Right ventricle myocardium superior (tissue), 1 donor: ENCODE measurements at regions not wholly inside any gene's neighbourhood (a gene's known extent, or its start where the extent isn't known, plus 50 kb on each side); places are given as distances from the start of the nearest gene placed in this dataset.
"Not testable (repeated sequence)": the region's sequence is repeated elsewhere in the genome, so short reads cannot be mapped to it uniquely, and the experiment has no call there.

Experiments used
- ATAC-seq: fragments of 200-7000 bp; cut with Tn5 transposase; one replicate; pipeline ENCODE4 v1.9.1; 2020; ENCODE audit warnings: mild to moderate bottlenecking; ENCODE audit not compliant: poor library complexity
- DNase-seq: peaks from one replicate; pipeline ENCODE4 v3.0.0-alpha.2; 2020
- intact Hi-C: fragments of 100-400 bp; cut with DNase I; formaldehyde crosslinking; loops from one replicate; pipeline ENCODE4 v1.11.2; 2022
- donor health status: DM: no; HTN: yes; CAD: no; lungs with severe emphysema.

- DNase-seq, result no peak
- ATAC-seq, result no peak
- intact Hi-C loops, result no loop called here
Measured at GRCh38 chr11:112643416-112643815, 317.8 kb upstream of the NCAM1 start.

- ATAC-seq (no peak), DNase-seq (no peak)
- intact Hi-C loops, result no loop called here
Measured at GRCh38 chr11:112644410-112645131, 316.6 kb upstream of the NCAM1 start.

- no peak for ATAC-seq
- no peak for DNase-seq
- intact Hi-C loops, result no loop called here
Measured at GRCh38 chr11:112649856-112650255, 311.4 kb upstream of the NCAM1 start.

DNA sequence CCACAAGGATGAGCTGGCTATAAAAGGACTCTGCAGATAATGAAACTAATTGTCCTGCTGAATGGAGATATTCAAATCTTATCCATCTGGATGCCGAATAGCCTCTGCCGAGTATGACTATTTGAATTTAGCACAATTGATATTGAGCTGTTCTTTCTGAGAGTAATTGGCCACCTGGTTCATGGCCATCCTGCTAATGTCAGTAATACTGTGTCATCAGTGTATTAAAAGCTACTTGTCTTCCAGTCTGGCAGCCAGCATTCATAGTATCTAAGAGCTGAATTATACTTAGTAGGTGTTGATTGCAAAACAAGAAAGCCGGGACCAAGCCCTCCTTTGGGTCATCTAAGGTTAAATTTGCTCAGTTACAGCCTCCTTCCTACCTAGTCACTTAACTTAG, 310.7 kb upstream of the NCAM1 start:
- peak; percentile 90 for ATAC-seq
- intact Hi-C loops, result no loop called here
- no peak for DNase-seq

DNA sequence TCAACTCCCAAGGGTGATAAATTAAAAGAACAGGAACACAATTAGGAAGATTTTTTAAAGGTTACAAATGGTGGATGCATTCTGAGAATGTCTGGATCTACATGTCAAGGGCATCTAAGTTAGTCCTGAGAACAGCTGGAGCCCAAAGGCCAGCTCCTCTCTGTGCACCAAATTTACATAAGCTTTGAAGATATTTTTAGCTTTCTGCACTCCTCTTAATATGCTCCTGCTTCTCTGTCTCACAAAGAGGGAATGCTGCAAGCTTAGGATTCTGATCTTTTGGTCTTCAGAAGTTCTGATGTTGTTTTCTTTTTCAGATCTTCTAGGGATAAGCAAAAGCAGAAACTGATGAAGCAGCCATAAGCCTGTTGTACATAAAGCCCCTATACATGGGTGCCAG, 309.8 kb upstream of the NCAM1 start:
- intact Hi-C loops, result no loop called here
- peak; percentile 73 for ATAC-seq
- no peak for DNase-seq

- DNase-seq (no peak), ATAC-seq (no peak)
- intact Hi-C loops, result no loop called here
Measured at GRCh38 chr11:112652786-112653390, 308.3 kb upstream of the NCAM1 start.

- peak; percentile 80 for ATAC-seq
- DNase-seq, result peak; percentile 93
- intact Hi-C loops, result no loop called here
Measured at GRCh38 chr11:112655371-112655770, 305.8 kb upstream of the NCAM1 start.

DNA sequence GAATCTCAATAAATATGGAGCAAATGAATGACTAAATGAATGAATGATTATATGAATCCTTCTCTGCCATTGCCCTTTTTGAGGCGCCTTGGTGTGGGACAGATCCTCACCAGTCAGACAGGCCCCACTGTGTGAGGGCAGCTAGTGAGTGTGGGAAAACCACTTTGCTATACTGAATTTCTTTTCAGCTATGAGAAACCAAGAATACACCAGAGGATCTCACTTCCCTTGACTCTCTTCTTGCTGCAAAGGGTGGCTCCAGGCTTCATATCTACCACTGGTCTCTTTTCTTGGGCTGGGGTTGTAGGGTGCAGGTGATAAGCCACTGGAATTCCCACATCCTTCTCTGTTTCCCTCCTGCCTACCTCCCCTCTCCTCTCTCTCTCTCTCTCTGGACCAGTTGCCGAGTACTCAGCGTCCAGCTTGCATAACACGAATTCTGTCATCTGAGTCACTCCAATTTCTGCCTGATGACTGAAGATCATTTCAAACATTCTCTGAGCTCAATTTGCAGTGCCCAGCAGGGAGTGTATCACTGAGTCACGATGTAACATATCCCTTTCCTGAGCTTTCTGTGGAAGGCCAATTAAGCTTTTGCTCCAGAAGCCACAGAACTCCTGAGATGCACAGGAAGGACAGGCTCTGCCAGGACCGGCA, 304.3 kb upstream of the NCAM1 start:
- intact Hi-C loops, result no loop called here
- peak; percentile 57 for ATAC-seq
- no peak for DNase-seq

GRCh38 chr11:112658431-112658878, 302.8 kb upstream of the NCAM1 start:
- peak; percentile 36 for ATAC-seq
- intact Hi-C loops, result no loop called here
- no peak for DNase-seq

DNA sequence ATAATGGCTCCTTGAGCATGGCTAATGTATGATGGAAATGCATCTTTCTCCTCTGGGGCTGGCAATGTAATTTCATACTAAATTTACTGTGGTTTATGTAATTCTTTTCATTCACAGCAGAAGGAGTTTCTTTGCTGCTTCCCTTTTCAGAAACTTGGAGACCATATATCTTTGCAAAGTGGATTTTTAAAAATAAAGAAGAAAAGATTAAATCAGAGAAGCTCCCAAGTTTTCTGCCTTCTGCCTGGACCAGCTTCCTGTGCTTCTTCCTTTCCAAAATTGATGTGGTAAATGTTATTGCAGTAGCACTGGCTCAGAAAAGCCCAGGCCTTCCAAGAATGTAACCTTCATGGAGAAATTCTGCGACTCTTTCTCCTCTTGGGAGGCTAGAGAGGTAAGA, 300.1 kb upstream of the NCAM1 start:
- intact Hi-C loops, result no loop called here
- ATAC-seq (no peak), DNase-seq (no peak)

DNA sequence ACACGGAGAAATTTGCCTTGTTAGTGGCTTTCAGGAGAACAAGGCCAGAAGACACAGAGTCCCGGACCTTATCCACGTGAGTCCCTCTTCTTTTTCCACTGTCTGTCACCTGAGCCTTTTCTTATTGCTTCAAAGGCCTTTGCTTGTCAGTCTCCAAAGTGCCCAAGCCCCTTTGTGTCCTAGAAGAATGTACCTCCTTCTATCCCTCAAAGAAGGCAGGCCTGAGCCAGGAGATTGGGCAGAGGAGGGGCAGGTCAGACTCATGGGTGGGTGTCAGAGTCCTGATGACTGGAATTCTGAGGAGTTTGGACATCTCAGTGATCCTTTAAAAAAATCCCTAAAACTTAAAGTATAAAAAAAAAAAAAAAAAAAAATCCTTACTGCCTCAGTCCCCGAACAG, 299.6 kb upstream of the NCAM1 start:
- no peak for DNase-seq
- intact Hi-C loops, result no loop called here
- ATAC-seq, result no peak

DNA sequence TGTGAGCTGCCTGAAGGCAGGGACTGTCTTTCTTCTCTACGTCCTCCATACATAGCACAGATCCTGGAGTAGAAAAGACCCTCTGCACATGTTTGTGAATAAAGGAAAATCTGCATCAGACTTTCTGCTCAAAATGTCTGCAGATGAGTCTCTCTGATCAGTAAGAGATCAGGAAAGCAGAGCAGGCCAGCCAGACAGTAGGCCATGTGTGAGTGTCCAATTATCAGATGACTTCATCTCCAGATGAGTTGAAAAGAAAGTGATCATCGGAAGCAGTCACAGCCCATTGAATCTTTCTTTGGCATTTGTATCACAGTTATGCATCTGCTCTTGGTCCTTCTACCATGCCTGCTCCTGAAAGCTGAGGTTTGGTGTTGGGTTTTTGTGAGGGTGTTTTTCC, 298.7 kb upstream of the NCAM1 start:
- DNase-seq (no peak), ATAC-seq (no peak)
- intact Hi-C loops, result no loop called here

- DNase-seq (no peak), ATAC-seq (no peak)
- intact Hi-C loops, result no loop called here
Measured at GRCh38 chr11:112663947-112664634, 297.1 kb upstream of the NCAM1 start.

- ATAC-seq (no peak), DNase-seq (no peak)
- intact Hi-C loops, result no loop called here
Measured at GRCh38 chr11:112665291-112665690, 295.9 kb upstream of the NCAM1 start.

DNA sequence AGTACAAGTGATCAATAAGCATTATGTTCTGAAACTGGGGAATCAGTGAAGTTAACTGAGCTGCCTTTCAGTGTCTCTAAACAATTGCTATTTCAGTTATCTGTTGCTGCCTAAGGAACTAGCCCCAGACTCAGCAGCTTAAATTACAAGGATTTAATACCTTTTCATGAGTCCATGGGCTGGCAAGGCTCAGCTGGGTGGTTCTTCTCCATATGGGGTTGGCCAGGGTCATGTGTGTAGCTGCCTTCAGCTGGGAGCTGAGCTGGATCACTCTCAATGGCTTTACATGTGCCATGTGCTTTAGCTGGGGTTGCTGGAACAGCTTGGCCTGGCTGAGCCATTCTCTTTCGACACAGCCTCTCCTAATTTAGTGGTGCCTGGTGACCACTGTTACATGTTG, 295.0 kb upstream of the NCAM1 start:
- ATAC-seq (no peak), DNase-seq (no peak)
- intact Hi-C loops, result no loop called here

- DNase-seq (no peak), ATAC-seq (no peak)
- intact Hi-C loops, result no loop called here
Measured at GRCh38 chr11:112670806-112671570, 290.2 kb upstream of the NCAM1 start.

GRCh38 chr11:112673401-112673800, 287.8 kb upstream of the NCAM1 start:
- ATAC-seq, DNase-seq, intact Hi-C loops: not testable (repeated sequence)

GRCh38 chr11:112685111-112685510, 276.1 kb upstream of the NCAM1 start:
- DNase-seq, result no peak
- no peak for ATAC-seq
- intact Hi-C loops, result no loop called here

DNA sequence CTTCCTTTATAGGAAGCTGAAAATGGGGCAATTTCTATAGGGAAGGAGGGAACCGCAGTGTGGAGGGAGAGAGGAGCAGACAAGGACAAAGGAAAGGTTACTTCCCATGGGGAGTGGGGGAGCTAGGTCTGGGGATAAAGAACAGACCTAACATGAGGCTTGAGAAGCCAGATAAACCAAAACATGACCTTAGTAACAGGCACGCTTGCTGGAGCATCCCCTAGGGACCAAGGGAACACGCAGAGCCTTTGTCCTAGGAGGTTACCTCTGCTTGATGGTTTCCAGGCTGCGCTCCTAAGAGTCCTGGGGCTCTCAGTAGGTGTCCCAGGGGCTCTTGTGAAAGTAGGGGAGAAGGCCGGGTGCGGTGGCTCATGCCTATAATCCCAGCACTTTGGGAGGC, 271.4 kb upstream of the NCAM1 start:
- no peak for DNase-seq
- ATAC-seq, result no peak
- intact Hi-C loops, result no loop called here
